Medulla oblongata (tissue), 1 donor: ENCODE measurements at regions not wholly inside any gene's neighbourhood (a gene's known extent, or its start where the extent isn't known, plus 50 kb on each side); places are given as distances from the start of the nearest gene placed in this dataset.
"Not testable (repeated sequence)": the region's sequence is repeated elsewhere in the genome, so short reads cannot be mapped to it uniquely, and the experiment has no call there.

Source experiments
- DNase-seq: peaks from one replicate; pipeline ENCODE4 v3.0.0-alpha.2; 2015; ENCODE audit errors: extremely low spot score

DNA sequence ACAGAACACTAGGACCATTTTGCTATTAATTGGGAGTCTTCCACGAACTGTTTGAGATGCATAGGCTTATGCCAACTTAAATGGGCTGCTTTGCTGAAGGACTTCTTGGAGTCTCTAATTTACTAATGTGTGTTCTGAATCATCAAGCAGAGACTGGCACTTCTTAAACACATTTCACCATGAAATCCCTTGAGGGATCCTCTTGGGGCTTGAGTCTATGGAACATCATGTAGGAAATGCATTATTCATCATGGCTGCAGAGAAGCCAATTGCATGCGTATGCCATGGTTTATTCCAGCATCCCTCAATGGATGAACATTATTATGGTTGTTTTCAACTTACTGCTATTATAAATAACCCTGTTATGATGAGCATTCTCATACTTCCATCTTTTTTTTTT, 73.4 kb downstream of the FGD2 start:
- DNase-seq: no peak

- no peak for DNase-seq
Observed at GRCh38 chr6:37081042-37081607, 75.7 kb downstream of the FGD2 start.

DNA sequence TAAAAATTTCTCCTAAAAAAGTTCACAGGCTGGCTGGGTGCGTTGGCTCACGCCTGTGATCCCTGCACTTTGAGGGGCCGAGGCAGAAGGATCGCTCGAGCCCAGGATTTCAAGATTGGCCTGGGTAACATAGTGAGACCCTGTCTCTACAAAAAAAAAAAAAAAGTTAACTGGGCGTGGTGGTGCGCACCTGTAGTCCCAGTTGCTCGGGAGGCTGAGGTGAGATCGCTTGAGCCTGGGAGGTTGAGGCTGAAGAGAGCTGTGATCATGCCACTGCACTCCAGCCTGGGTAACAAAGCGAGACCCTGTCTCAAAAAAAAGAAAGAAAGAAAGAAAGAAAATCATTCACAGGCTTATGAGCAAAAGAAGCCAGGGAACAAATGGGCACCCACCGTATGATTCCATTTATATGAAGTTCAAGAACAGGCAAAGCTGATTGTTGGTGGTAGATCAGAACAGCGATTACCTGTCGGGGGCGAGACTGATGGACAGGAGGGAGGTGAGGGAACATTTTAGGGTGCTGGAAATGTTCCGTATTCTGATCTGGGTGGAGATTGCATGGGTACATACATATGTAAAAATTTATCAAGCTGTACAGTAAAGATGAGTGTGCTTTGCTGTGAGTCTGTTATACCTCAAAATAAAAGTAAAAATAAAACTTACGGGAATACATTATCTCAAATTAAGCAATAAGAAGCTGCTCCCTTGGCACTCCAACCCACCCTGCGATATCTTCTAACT, 77.1 kb downstream of the FGD2 start:
- no peak for DNase-seq

DNA sequence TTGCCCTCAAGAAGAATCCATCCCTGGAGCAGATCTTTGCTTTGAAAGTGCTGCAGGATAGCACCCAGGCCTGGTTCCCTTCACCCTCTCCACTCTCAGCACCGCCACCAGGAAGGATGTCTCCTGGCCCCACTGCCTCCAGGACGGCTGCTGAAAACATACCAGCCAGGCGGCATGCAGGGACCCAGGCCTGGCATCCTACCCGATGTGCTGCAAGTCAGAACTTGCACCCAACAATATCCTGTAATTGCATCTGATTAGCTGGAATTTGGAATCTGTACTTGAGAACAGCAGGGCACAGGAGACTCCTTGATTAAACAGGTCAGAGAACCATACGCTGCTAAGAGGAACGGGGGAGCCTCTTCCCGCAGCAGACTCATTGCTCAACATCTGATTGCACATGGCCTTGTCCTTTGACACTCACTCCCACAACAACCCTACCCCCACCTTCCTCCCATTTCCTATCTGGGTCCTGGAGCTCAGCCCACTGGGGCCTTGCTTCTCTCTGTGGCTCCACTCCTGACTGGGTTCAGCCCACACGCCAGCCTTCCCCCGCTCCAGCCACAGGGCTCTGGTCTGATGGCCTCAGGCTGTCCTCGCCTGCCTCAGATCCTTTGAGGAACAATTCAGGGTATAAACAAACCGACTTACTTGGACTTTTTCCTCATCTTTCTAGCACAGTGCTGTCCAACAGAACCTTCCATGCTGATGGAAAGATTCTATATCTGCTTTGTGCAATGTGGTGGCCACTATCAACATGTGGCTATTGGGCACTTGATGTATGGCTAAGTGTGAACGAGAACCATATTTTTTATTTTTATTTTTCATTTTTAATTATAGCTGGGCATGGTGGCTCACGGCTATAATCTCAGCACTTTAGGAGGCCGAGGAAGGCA, 78.0 kb downstream of the FGD2 start:
- DNase-seq: peak; percentile 88

- not testable (repeated sequence) for DNase-seq
Observed at GRCh38 chr6:37084665-37085064, 79.2 kb downstream of the FGD2 start.

DNA sequence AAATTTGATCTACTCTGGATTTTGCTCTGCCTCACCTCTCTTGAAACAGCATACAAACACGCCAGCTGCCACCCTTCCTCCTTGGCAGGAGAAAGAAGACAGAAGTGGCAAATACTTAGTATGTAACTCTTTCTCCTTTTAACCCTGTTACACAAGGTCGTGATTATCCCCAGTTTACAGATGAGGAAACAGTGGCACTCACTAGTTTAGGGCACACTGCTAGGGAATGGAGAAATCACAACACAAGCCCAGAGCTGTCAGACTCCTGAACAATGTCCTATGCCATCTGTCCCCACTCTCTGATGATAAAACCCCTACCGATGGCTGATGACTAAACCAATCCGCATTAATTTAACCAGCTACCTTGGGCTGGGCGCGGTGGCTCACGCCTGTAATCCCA, 79.7 kb downstream of the FGD2 start:
- DNase-seq: no peak

DNA sequence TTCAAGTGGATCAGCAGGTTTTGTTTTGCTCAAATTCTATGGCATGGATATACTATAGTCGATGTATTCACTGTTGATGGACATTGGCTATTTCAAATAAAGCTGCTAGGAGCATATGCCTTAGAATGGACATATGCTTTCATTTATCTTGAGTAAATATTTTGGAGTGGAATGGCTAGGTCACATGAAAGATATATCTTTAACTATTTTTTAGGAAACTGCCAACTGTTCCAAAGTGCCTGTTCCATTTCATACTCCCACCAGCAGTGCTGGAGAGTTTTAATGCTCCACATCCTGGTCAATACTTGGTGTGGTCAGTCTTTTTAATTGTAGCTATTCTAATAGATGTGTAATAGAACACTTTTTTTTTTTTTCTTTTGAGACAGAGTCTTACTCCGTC, 81.1 kb upstream of the PIM1 start:
- no peak for DNase-seq

- DNase-seq: no peak
Observed at GRCh38 chr6:37089783-37090182, 80.2 kb upstream of the PIM1 start.

DNA sequence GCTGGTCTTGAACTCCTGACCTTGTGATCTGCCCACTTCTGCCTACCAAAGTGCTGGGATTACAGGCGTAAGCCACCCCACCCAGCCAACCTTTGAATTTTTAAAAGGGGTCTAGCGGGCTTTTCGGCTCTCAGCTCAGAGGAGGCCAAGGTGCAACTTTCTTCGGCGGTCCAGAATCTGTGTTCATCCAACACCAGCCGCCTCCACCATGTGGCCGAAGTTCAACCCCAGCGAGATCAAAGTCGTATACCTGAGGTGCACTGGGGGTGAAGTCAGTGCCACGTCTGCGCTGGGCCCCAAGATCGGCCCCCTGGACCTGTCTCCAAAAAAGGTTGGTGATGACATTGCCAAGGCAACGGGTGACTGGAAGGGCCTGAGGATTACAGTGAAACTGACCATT, 78.8 kb upstream of the PIM1 start:
- DNase-seq: not testable (repeated sequence)

- DNase-seq: not testable (repeated sequence)
Observed at GRCh38 chr6:37091586-37091985, 78.4 kb upstream of the PIM1 start.

DNA sequence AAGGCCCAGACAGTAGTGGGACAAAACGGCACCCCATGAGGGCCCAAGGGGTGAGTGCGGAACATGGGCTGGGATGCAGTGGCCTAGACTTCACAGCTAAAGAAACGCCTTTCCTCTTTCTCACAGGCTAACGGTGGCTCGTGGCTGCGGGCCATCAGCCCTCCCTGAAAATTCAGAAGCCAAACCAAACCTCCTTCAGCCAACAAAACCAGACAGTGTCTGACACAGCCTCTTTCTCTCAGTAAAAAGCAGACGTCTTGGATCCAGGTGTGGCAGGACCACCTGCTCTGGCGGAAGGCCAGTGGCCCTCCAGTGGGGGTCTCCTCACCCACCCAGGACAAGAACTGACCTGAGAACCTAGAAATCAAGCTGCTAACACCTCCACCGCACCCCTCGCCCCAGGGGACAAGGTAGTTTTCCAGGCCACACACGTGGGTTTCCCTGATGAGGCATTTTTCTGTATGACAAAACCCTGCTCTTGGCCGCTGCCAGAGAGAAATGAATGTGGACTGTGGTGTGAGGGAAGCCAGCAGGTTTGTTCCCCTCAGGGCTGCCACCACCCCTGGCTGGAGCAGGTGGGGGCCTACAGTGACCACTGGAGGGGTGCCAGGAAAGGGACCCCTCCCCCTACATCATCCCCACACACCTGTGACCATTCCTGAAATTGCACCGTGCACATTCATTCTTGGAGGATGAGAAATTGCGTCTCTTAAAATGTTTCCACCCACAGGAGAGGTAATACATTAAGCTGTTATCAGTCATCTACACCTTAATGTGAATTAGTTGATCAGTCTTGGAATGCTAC, 76.8 kb upstream of the PIM1 start:
- DNase-seq: no peak

DNA sequence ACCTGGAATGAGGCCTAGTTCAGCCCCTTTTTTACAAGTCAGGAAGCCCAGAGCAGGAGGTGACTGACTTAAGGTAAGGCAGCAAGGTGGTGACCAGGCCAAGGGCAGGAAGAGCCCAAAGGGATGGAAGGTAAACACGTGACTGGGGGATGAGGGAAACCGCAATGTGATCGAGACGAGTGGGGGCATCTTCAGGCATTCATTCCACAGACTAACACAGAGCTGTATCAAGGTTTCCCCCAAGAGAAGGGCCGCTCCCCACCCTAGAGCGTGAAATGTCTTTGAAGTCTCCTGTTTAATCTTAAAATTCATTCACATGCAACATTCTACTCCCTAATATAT, 76.3 kb upstream of the PIM1 start:
- DNase-seq: no peak

DNA sequence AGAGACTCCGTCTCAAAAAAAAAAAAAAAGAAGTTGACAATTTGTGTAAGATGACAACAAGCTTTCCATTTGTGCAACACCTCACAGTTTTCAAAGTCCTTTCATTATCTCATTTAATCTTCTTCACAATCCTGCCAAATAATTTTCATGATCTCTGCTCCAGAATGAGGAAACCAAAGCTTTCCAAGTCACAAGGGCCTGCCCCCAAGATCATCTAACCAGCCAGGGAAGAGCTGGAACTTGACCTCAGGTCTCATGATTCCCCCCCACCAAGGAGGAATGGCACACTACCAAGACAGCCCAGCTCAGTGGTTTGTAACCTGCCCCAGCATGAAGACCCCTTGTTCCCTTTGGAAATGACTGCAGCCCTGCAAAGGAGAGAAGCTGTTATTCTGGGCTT, 74.0 kb upstream of the PIM1 start:
- DNase-seq: peak; percentile 52

DNA sequence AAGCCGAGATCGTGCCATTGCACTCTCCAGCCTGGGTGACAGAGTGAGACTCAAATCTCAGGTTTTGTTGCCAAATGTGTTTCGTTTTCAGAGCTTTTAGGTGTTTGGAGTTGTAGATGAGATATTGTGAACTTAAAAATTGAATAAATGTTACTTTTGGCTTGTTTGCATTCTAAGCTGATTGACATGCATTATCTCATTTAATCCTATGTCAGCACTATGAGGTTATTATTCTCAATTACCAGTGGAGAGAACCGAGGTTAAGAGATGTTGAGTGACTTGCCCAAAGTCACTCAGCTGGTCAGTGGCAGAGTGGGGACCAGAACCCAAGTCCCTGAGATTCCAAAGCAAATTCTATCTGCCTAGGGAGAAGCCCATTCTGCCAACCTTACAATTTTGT, 72.6 kb upstream of the PIM1 start:
- no peak for DNase-seq

DNA sequence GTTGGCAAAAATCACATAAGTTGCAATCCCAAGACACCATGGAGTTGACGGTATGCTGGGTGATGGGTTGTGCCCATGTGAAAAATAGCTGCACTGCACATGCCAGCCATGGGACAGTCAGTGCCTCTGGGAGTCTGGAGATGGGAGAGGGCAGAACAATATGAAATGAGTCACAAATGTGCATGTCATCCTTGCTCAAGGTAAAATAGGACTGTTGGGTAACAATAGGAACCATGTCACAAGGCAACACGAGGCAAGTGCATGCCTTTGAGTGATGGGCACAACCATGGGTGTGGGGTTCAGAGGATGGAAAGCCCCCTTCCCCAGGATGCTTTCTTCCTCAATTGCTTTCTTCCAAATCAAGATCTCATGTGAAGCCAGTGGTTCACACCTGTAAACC, 70.5 kb upstream of the PIM1 start:
- DNase-seq: no peak

- DNase-seq: no peak
Observed at GRCh38 chr6:37100745-37101144, 69.2 kb upstream of the PIM1 start.

DNA sequence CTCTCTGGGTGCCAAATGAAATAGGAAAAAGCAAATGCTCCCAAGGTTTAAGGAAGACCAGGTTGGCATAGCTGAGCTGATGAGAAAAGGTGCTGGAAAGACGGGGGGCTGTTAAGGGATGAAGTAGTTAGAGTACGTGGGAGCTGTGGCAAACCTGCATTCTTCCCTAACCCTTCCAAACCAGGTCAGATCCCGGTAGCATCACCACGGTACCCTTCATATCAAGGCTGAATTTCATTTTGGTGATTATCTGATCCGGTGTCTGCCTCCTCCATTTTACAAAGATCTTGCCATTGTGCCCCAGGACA, 68.0 kb upstream of the PIM1 start:
- DNase-seq: no peak

- DNase-seq: peak; percentile 94
Observed at GRCh38 chr6:37102299-37103168, 67.4 kb upstream of the PIM1 start.

GRCh38 chr6:37103169-37104039, 66.5 kb upstream of the PIM1 start:
- DNase-seq: peak; percentile 55

- no peak for DNase-seq
Observed at GRCh38 chr6:37104824-37105147, 65.2 kb upstream of the PIM1 start.
